Choroid plexus epithelial cell (primary cell): ENCODE measurements at regions not wholly inside any gene's neighbourhood (a gene's known extent, or its start where the extent isn't known, plus 50 kb on each side); places are given as distances from the start of the nearest gene placed in this dataset.
A peak's percentile ranks its signal among the peaks of the same experiment; 100 is the strongest.

Source experiments
- DNase-seq: peaks from one replicate; pipeline ENCODE4 v3.0.0-alpha.2; 2010; ENCODE audit warnings: low read depth
- H3K4me3 ChIP-seq: 2 replicates; pipeline ENCODE4 v1.5.1; 2011; ENCODE audit warnings: low read depth, mild to moderate bottlenecking, control low read depth, low read length, moderate library complexity
- CTCF ChIP-seq: conservative IDR thresholded peaks from 2 replicates; pipeline ENCODE4 v1.5.1; 2011; ENCODE audit warnings: low read depth, mild to moderate bottlenecking, control low read depth, inconsistent platforms, low read length, moderate library complexity

DNA sequence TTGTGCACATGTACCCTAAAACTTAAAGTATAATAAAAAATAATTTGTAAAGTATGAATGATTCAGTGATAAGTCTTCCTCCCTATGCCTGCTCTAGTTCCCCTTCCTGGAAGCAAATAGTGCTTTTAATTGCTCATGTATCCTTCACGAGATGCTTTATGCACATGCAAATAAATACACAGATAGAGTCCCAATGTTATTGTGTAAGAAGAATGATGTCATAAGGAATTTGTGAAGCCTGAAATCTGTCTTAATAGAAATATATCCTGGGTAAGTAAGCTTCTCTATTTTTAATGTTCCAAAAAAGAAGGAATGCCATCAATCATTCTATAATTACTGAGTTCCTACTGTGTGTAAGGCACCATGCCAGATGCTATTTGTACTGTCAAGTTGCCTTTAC is 157.5 kb upstream of the SLC4A4 start:
- DNase-seq = no peak
- no peak for TF ChIP-seq CTCF
- no peak overlapping the region for H3K4me3 ChIP-seq

DNA sequence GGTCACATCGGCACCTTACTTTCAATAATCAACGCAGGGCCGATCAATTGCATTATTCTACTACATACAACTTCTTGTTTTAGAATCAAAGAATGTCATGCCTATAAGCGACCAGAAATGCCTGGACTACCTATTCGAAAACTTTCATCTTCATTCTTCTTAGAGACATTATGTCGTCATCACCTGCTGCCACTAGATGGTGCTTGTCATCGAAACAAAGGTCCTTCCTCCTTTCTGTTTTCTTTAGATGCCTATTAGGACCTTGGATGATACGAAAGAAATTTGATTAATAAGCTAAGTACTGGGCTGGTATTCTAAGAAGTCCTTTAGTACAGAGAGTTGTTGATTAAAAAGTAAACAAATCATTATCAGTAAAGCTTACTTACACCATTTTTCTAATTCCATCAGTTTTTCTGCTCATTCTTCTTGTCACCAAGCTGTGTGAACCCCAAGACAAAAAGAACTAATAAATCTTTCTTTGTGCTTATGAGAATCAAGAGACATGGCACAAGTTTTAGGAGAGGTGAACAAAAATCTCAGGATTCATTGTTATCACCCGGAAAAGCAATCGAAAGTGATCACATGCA is 154.5 kb upstream of the SLC4A4 start:
- peak; percentile 67 for TF ChIP-seq CTCF
- peak; percentile 62 for DNase-seq
- H3K4me3 ChIP-seq = no peak overlapping the region

DNA sequence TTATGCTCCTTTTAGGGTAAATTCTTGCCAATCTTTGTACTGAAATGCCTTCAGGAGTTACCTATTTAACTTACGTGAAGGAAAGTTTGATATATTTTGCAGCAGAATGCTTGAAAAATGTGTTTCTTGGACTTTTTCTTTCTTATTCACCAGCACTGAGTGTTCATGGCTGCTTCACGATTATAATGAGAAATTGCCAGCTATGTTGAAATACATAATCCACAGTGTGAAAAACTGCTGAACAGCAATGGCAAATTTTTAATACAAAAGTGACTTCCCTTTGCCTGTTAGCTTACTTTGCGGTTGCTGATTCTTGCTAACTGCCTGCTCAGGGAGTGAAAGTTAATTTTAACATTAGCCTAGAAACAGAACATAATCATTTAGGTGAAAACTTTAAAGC is 153.8 kb upstream of the SLC4A4 start:
- TF ChIP-seq CTCF = no peak
- no peak for DNase-seq
- H3K4me3 ChIP-seq = no peak overlapping the region

GRCh38 chr4:71186257-71186565 is 152.6 kb upstream of the SLC4A4 start:
- TF ChIP-seq CTCF = no peak
- DNase-seq = no peak
- peak overlapping the region; percentile 37 for H3K4me3 ChIP-seq

- no peak for TF ChIP-seq CTCF
- DNase-seq = peak; percentile 37
- H3K4me3 ChIP-seq = peak overlapping the region; percentile 60
These were observed 152.0 kb upstream of the SLC4A4 start for GRCh38 chr4:71186566-71187403.

DNA sequence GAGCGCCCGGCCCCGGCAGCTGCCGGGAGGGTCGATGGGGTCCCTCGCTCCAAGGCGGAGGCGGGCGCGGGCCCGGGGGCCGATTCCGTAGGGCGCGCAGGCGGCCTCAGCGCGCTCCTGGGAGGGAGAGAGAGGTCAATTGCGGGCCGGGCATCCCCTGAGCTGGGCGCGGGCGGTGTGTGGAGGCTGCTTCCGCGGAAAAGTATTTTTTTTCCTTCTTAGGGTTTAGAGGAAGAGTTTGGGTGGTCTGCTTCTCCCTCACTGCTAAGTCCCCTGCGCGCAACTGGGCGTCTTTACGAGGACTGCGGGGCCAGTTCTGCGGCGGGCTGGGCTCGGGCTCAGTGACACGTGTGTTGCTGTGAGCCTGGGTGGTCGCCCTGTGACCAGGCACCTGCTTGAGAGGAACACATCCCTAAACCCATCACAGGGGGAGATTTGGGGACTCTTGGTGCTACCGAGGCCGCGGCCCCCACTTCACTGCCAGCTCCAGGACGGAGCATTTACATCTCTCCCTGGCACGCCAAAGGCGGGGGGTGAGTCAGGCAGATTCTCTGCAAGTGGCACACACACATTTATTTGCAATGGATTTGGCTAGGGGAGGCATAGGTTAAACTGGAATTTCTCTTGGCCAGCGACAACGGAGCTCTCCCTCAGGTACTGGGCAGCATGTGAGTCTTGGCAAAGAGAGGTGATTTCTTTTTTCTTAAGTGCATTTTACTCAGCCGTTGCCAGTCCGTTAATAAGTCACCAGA is 151.2 kb upstream of the SLC4A4 start:
- DNase-seq = no peak
- H3K4me3 ChIP-seq = peak overlapping the region; percentile 60
- TF ChIP-seq CTCF = no peak
